Heart right ventricle (tissue), 16 donors: ENCODE measurements at regions not wholly inside any gene's neighbourhood (a gene's known extent, or its start where the extent isn't known, plus 50 kb on each side); places are given as distances from the start of the nearest gene placed in this dataset.

Experiments used
- ATAC-seq, 8 donors: fragments of 200-7000 bp; cut with Tn5 transposase; one replicate each; pipeline ENCODE4 v1.9.1; 2020; ENCODE audit warnings: mild to moderate bottlenecking in 8 of 8, moderate library complexity in 8 of 8, moderate number of reproducible peaks in 1 of 8
- DNase-seq, 2 donors: peaks; one replicate each; pipeline ENCODE4 v3.0.0-alpha.2; 2020
- H3K27ac ChIP-seq, 10 donors: fragments of 200-600 bp; sonication (generic) in 2 of 10; one replicate each; pipeline versions ENCODE4 v1.5.0 to v1.8.0; 2020 to 2022; ENCODE audit warnings: mild to moderate bottlenecking in 3 of 10
- H3K27me3 ChIP-seq, 7 donors: fragments of 200-600 bp; one replicate each; pipeline ENCODE4 v1.8.0; 2021 to 2022; ENCODE audit warnings: mild to moderate bottlenecking in 2 of 7
- H3K36me3 ChIP-seq, 9 donors: fragments of 200-600 bp; sonication (generic) in 1 of 9; one replicate each; pipeline versions ENCODE4 v1.5.0 to v1.8.0; 2020 to 2022; ENCODE audit warnings: mild to moderate bottlenecking in 2 of 9
- H3K4me1 ChIP-seq, 9 donors: fragments of 200-600 bp; sonication (generic) in 1 of 9; one replicate each; pipeline versions ENCODE4 v1.5.0 to v1.8.0; 2020 to 2022; ENCODE audit warnings: mild to moderate bottlenecking in 4 of 9
- H3K4me3 ChIP-seq, 10 donors: fragments of 200-600 bp; sonication (generic) in 2 of 10; one replicate each; pipeline versions ENCODE4 v1.5.0 to v1.8.0; 2020 to 2022; ENCODE audit warnings: mild to moderate bottlenecking in 7 of 10, moderate library complexity in 2 of 10
- H3K9me3 ChIP-seq, 11 donors: fragments of 200-600 bp in 10 of 11; sonication (generic) in 2 of 11; one replicate each; pipeline versions ENCODE4 v1.5.0 to v1.8.0; 2013 to 2022; ENCODE audit warnings: mild to moderate bottlenecking in 2 of 11, control low read depth in 1 of 11, moderate library complexity in 1 of 11
- WGBS, 2 donors: extraction: QIAGEN DNeasy Blood & Tissue Kit; methylation state at CpG; one replicate each; pipeline ENCODE4 v1.1.7; 2013; ENCODE audit warnings: inconsistent platforms in 1 of 2; 5-methylcytosine and 5-hydroxymethylcytosine counted together
- intact Hi-C, 10 donors: fragments of 100-400 bp; cut with DNase I; formaldehyde crosslinking; loops; one replicate each; pipeline versions ENCODE4 v1.11.1 to v1.14.2; 2022
- TF ChIP-seq, protein P1 (sequence below), 9 donors: fragments of 200-600 bp; sonication (generic) in 2 of 9; IDR thresholded peaks; one replicate each; pipeline versions ENCODE4 v1.5.0 to v1.8.0; 2021 to 2022; ENCODE audit warnings: antibody characterized with exemption in 9 of 9, mild to moderate bottlenecking in 5 of 9, moderate library complexity in 1 of 9
- donor health status: Arrhythmogenic right ventricular cardiomyopathy.
- donor health status: ischemic (EF 13 %, LVEDD 7.1; RV severe dilation, severe dysfunction).
- donor health status: healthy with polysubstance abuse.
- donor health status: DM: no; HTN: yes; CAD: no.
- donor health status: DM: no; HTN: no; CAD: no.
- donor health status: ischemic (EF 25% LVEDD 6.9; RV normal size, moderate dysfunction).
- donor health status: ischemic (EF 25% LVEDD 5.7; RV mildly dilated, moderate dysfunction).
- donor health status: healthy.
- donor health status: DM: yes; HTN: yes; CAD: no.
- donor health status: Ischemic cardiomyopathy.
- donor health status: ischemic (EF 35%, LVEDD 5.7; RV mildly dilated, moderate dysfunction).
- donor health status: nonischemic (EF 11% LVEDD 7.7; RV severe dilation, severe dysfunction).
- donor health status: DM: yes; HTN: yes; CAD: no.
- donor health status: PGD.
- donor health status: ischemic (EF 29% LVEDD 5.4; RV normal size, mild dysfunction).
- donor health status: nonischemic (EF 23%, LVEDD 6.1; RV moderate dilation, normal function).

DNA sequence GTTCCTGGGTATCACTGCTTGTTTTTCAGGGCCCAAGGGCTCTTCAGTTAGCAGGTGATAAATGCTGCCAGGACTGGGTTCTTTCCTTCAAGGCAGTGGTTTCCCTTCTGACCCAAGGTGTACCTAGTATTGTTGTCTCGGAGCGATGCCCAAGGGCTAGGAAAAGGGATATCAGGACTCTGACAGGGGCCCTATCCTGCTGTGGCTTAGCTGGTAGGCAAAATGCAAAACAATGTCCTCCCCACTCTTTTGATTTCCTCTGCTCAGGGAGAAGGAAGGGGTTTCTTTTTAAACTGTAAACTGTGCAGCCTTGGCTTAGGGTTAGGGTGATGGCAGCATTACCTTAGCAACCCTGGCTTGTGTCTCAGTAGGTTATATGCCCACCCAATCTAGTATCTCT, 508.8 kb upstream of the CTNND2 start:
- 85 to 86% methylated on average over 2 of the region's 2 CpGs for WGBS, 2 donors
- Histone ChIP-seq H3K27ac (no peak overlapping the region), H3K9me3 (peaks cover 0 to 33% (median 5%) of the 10 kb centered on the region in 11 donors), H3K4me3 (no peak overlapping the region), H3K36me3 (no peaks in the 10 kb centered on the region), H3K27me3 (no peaks in the 10 kb centered on the region), H3K4me1 (no peaks in the 10 kb centered on the region)
- DNase-seq: no peak
- intact Hi-C loops: no loop called here
- TF ChIP-seq, protein P1, sequence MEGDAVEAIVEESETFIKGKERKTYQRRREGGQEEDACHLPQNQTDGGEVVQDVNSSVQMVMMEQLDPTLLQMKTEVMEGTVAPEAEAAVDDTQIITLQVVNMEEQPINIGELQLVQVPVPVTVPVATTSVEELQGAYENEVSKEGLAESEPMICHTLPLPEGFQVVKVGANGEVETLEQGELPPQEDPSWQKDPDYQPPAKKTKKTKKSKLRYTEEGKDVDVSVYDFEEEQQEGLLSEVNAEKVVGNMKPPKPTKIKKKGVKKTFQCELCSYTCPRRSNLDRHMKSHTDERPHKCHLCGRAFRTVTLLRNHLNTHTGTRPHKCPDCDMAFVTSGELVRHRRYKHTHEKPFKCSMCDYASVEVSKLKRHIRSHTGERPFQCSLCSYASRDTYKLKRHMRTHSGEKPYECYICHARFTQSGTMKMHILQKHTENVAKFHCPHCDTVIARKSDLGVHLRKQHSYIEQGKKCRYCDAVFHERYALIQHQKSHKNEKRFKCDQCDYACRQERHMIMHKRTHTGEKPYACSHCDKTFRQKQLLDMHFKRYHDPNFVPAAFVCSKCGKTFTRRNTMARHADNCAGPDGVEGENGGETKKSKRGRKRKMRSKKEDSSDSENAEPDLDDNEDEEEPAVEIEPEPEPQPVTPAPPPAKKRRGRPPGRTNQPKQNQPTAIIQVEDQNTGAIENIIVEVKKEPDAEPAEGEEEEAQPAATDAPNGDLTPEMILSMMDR (IDR thresholded peaks at IDR 0.05): no peak
- no peak for ATAC-seq

DNA sequence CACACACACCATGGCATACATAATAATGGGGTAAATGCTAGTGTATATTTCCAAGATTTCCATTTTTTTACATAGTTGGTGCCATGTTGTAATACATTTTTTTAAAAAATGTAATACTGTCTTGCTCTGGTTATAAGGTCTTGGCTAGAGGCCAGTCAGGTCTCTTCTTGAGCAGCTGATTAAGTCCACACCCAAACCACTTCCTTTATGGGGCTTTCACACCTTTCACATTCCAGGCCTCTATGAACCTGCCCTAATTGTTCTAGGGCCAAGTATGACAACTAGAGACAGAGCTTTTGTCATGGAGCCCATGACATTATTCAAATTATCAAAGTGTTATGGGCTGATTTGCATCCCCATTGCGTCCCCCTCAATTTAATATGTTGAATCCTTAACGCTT, 495.6 kb upstream of the CTNND2 start:
- H3K4me1 ChIP-seq: no peaks in the 10 kb centered on the region
- DNase-seq (no peak), ATAC-seq (no peak)
- TF ChIP-seq, protein P1 (IDR thresholded peaks at IDR 0.05): no peak
- H3K27me3 ChIP-seq: no peaks in the 10 kb centered on the region
- peaks cover 0 to 15% (median 0%) of the 10 kb centered on the region in 11 donors for H3K9me3 ChIP-seq
- no peak overlapping the region for H3K27ac ChIP-seq
- no peaks in the 10 kb centered on the region for H3K36me3 ChIP-seq
- WGBS, 2 donors: 75 to 86% methylated on average over 2 of the region's 2 CpGs
- intact Hi-C loops: no loop called here
- H3K4me3 ChIP-seq: no peak overlapping the region

DNA sequence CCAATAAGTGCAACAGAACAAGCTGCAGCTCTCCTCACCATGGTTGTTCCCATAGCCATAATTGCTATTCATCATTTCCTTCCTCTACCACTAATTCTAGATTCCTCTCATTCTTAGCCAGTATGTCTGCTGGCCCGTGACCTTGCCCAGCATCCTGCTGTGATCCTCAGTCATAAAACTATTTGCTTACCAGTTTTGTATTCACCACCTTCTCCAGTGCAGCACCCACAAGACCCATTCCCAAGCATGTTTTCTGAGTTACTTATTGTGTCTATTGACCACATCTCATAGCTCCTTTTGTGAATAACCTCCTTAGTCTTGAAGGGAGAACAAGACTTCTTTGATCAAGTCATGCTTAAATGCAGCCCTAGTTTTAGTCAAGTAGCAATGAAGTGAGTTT, 488.0 kb upstream of the CTNND2 start:
- Histone ChIP-seq H3K27me3 (no peaks in the 10 kb centered on the region), H3K36me3 (no peaks in the 10 kb centered on the region), H3K27ac (no peak overlapping the region), H3K4me3 (no peak overlapping the region), H3K4me1 (no peaks in the 10 kb centered on the region), H3K9me3 (peaks cover 0 to 6% (median 0%) of the 10 kb centered on the region in 11 donors)
- DNase-seq: no peak
- WGBS, 2 donors: 77 to 87% methylated on average over 1 of the region's 1 CpG
- intact Hi-C loops: no loop called here
- TF ChIP-seq, protein P1 (IDR thresholded peaks at IDR 0.05): no peak
- no peak for ATAC-seq

DNA sequence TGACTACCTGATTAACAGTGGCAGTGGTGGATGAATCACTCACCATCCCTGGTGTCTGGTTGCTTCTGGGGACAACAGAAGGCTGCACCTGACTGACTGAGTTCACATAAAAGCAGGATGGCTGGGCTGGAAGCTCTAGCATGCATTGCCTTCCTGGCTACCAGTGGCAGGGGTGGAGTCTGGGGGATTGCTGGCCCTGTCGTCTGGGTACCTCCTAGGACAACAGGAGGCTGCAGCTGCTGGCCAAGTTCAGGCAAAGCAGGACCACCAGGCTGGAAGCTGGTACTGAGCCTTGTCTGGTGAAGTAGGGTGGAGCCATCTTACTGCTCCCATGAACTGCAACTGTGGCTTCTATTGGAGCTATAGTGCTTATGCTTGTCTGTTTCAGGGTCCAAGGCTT, 480.8 kb upstream of the CTNND2 start:
- Histone ChIP-seq H3K27ac (no peak overlapping the region), H3K4me1 (no peaks in the 10 kb centered on the region), H3K4me3 (no peak overlapping the region), H3K9me3 (peaks cover 0 to 40% (median 2%) of the 10 kb centered on the region in 11 donors), H3K36me3 (no peaks in the 10 kb centered on the region), H3K27me3 (no peaks in the 10 kb centered on the region)
- 45 to 70% methylated on average over 1 of the region's 1 CpG for WGBS, 2 donors
- TF ChIP-seq, protein P1 (IDR thresholded peaks at IDR 0.05): no peak
- ATAC-seq (no peak), DNase-seq (no peak)
- intact Hi-C loops: no loop called here
